Fibroblast of lung (primary cell): ENCODE measurements at regions not wholly inside any gene's neighbourhood (a gene's known extent, or its start where the extent isn't known, plus 50 kb on each side); places are given as distances from the start of the nearest gene placed in this dataset.

ENCODE experiments used
- CTCF ChIP-seq, 2 donors: IDR thresholded peaks in 1 of 2; conservative IDR thresholded peaks in 1 of 2; 1 replicate in 1 of 2; 2 replicates in 1 of 2; pipeline ENCODE4 v1.5.1; 2011 to 2012; ENCODE audit warnings: low read length in 2 of 2, control low read depth in 1 of 2, inconsistent platforms in 1 of 2, low read depth in 1 of 2, mild to moderate bottlenecking in 1 of 2
- EZH2 ChIP-seq: IDR thresholded peaks from 2 replicates; pipeline ENCODE4 v1.5.1; 2012; ENCODE audit warnings: low read length, control low read depth, mild to moderate bottlenecking; ENCODE audit errors: missing control alignments

DNA sequence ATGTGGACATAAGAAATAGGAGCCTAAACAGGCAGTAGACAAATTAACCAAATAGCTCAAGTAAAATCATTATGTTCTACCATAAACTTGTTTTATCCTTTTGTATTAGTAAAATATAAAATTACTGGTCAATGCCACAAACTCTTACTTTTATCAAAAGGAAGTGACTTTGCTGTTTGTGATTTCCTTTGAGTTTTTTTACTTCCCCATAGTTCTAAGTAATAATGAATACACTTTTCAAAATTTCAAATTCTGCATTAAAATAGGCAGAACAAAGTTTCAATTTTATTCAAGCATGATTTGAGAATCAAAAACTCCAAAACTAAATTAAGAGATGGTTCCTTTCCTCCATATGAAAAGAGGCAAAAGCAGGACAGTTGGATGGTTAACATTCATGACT is 139.7 kb upstream of the ABCB5 start:
- no peak for TF ChIP-seq CTCF (conservative IDR thresholded peaks at IDR 0.05 in 1 of 2, IDR thresholded peaks at IDR 0.05 in 1 of 2; ENCODE audit: low read depth in 1 of 2, low read length in 2 of 2)
- no peak for TF ChIP-seq EZH2
